ENCODE measurements at regions not wholly inside any gene's neighbourhood (a gene's known extent, or its start where the extent isn't known, plus 50 kb on each side); places are given as distances from the start of the nearest gene placed in this dataset.

- no peak for TF ChIP-seq CTCF (IDR thresholded peaks at IDR 0.05; ENCODE audit: borderline replicate concordance, insufficient read depth, low read depth, low read length)
Observed at GRCh38 chr7:26609082-26609481, 255.3 kb downstream of the SKAP2 start.

GRCh38 chr7:26609532-26609931 lies 254.9 kb downstream of the SKAP2 start:
- no peak overlapping the region for H3K4me3 ChIP-seq (ENCODE audit: low read depth, low read length)
- TF ChIP-seq CTCF (IDR thresholded peaks at IDR 0.05; ENCODE audit: borderline replicate concordance, insufficient read depth, low read depth, low read length): no peak

More at GRCh38 chr7:26609082-26609481, 255.3 kb downstream of the SKAP2 start:
- no peak overlapping the region for H3K4me3 ChIP-seq (ENCODE audit: low read depth, low read length)

GRCh38 chr7:26612742-26613141 lies 251.6 kb downstream of the SKAP2 start:
- H3K4me3 ChIP-seq (ENCODE audit: low read depth, low read length): no peak overlapping the region
- TF ChIP-seq CTCF (IDR thresholded peaks at IDR 0.05; ENCODE audit: borderline replicate concordance, insufficient read depth, low read depth, low read length): no peak

- TF ChIP-seq CTCF (IDR thresholded peaks at IDR 0.05; ENCODE audit: borderline replicate concordance, insufficient read depth, low read depth, low read length): no peak
- H3K4me3 ChIP-seq (ENCODE audit: low read depth, low read length): no peak overlapping the region
Observed at GRCh38 chr7:26614503-26614902, 249.9 kb downstream of the SKAP2 start.

- no peak overlapping the region for H3K4me3 ChIP-seq (ENCODE audit: low read depth, low read length)
- TF ChIP-seq CTCF (IDR thresholded peaks at IDR 0.05; ENCODE audit: borderline replicate concordance, insufficient read depth, low read depth, low read length): no peak
Observed at GRCh38 chr7:26616235-26616634, 248.2 kb downstream of the SKAP2 start.

GRCh38 chr7:26617066-26617465 lies 247.3 kb downstream of the SKAP2 start:
- TF ChIP-seq CTCF (IDR thresholded peaks at IDR 0.05; ENCODE audit: borderline replicate concordance, insufficient read depth, low read depth, low read length): no peak

More at GRCh38 chr7:26617066-26617465, 247.3 kb downstream of the SKAP2 start:
- H3K4me3 ChIP-seq (ENCODE audit: low read depth, low read length): no peak overlapping the region

Measured in GM12875 (cell line).